GM12865 (cell line): ENCODE measurements at regions not wholly inside any gene's neighbourhood (a gene's known extent, or its start where the extent isn't known, plus 50 kb on each side); places are given as distances from the start of the nearest gene placed in this dataset.
"Not testable (repeated sequence)": the region's sequence is repeated elsewhere in the genome, so short reads cannot be mapped to it uniquely, and the experiment has no call there.

Experiments
- DNase-seq: peaks from one replicate; pipeline ENCODE4 v3.0.0; 2010; ENCODE audit warnings: low read depth
- H3K4me3 ChIP-seq: 2 replicates; pipeline ENCODE4 v1.5.1; 2011; ENCODE audit warnings: mild to moderate bottlenecking, low read depth, low read length, control low read depth
- CTCF ChIP-seq: IDR thresholded peaks from 2 replicates; pipeline ENCODE4 v1.5.1; 2011; ENCODE audit warnings: low read length, control low read depth, low read depth, inconsistent platforms; ENCODE audit not compliant: insufficient read depth; ENCODE audit errors: missing control alignments

DNA sequence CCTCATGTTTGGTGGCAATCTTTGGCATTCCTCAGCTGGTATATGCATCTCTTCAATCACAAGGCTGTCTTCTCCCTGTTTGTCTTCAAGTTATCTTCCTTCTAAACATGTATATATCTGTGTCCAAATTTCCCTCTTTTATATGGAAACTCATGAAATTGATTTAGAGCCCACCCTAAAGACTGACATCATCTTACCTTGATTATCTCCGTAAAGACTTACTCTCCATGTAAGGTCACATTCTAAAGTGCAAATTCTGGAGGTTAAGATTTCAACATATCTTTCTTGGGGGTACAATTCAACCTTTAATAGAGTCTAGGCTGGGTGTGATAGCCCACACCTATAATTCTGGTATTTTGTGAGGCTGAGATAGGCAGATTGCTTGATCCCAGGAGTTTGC lies 215.8 kb upstream of the LRRC4C start:
- no peak for TF ChIP-seq CTCF
- no peak for DNase-seq
- no peak overlapping the region for H3K4me3 ChIP-seq

GRCh38 chr11:41713030-41713429 lies 253.6 kb upstream of the LRRC4C start:
- no peak overlapping the region for H3K4me3 ChIP-seq
- TF ChIP-seq CTCF: no peak
- no peak for DNase-seq

DNA sequence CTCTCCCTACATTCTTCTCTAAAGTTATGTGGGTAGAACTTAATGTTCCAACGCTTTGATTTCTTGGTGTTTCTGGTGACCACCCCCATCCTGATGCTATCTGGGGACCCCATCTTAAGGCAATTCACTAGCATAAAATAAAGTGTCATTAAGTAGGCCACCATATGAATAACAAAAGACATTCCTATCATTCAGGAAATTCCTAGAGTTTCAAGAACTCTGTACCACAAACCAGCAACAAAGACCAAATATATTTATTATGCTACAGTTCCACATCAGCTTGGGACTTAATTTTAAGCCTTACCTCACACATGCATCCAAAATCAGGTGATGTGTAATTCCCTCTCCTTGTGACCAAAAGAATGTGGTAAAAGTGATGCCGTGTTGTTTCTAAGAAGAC lies 254.6 kb upstream of the LRRC4C start:
- TF ChIP-seq CTCF: no peak
- H3K4me3 ChIP-seq: no peak overlapping the region
- no peak for DNase-seq

DNA sequence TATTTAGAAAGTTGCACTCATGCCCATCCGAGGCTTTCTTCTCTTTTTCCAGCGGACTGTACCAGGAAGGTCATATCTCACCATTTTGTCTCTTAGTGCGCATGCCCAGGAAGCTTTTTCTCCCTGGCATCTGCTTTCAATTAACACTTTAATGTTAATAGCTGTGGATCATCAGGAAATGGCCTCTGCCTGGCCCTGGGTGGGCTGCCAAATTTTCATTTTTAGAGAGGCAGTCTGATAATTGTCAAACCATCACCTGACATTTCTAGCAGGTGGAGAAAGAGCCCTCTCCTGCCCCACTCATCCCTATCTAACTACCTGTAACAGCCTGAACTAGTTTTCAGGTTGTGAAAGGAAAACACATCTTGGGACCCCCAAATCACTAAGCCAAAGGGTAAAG lies 257.4 kb upstream of the LRRC4C start:
- no peak for DNase-seq
- H3K4me3 ChIP-seq: no peak overlapping the region
- TF ChIP-seq CTCF: no peak

GRCh38 chr11:41720761-41721160 lies 261.3 kb upstream of the LRRC4C start:
- no peak overlapping the region for H3K4me3 ChIP-seq
- TF ChIP-seq CTCF: no peak
- DNase-seq: no peak

GRCh38 chr11:41728161-41728560 lies 268.7 kb upstream of the LRRC4C start:
- not testable (repeated sequence) for DNase-seq, H3K4me3 ChIP-seq

GRCh38 chr11:41775296-41775695 lies 315.8 kb upstream of the LRRC4C start:
- H3K4me3 ChIP-seq: no peak overlapping the region
- DNase-seq: no peak
- no peak for TF ChIP-seq CTCF
